ENCODE measurements at regions not wholly inside any gene's neighbourhood (a gene's known extent, or its start where the extent isn't known, plus 50 kb on each side); places are given as distances from the start of the nearest gene placed in this dataset.

- Histone ChIP-seq H3K27ac (no peak overlapping the region), H3K36me3 (replicated peaks in 1 of 2) (no peaks in the 10 kb centered on the region), H3K4me3 (no peak overlapping the region), H3K27me3 (peaks cover 15% of the 10 kb centered on the region), H3K4me1 (replicated peaks in 1 of 2) (no peaks in the 10 kb centered on the region), H3K9me3 (replicated peaks in 1 of 3) (no peaks in the 10 kb centered on the region)
- TF ChIP-seq POLR2A (IDR thresholded peaks at IDR 0.05): no peak
- TF ChIP-seq CTCF (IDR thresholded peaks at IDR 0.05): no peak
- no peak for DNase-seq
- intact Hi-C loops (cut with DNase I): no loop called here
- 72 to 90% (median 80%) methylated on average over 3 of the region's 3 CpGs for WGBS, 4 donors
Measured at GRCh38 chr2:89848114-89848513, 1156.6 kb downstream of the RPIA start.

GRCh38 chr2:89848763-89849368, 1157.4 kb downstream of the RPIA start:
- 26 to 42% (median 38%) methylated on average over 2 of the region's 2 CpGs for WGBS, 4 donors
- no peaks in the 10 kb centered on the region for H3K9me3 ChIP-seq (replicated peaks in 1 of 3)
- intact Hi-C loops (cut with DNase I): no loop called here
- H3K27ac ChIP-seq: no peak overlapping the region
- H3K36me3 ChIP-seq (replicated peaks in 1 of 2): no peaks in the 10 kb centered on the region
- no peak overlapping the region for H3K4me3 ChIP-seq
- DNase-seq: no peak
- peaks cover 15% of the 10 kb centered on the region for H3K27me3 ChIP-seq
- H3K4me1 ChIP-seq (replicated peaks in 1 of 2): no peaks in the 10 kb centered on the region
- no peak for TF ChIP-seq CTCF (IDR thresholded peaks at IDR 0.05)
- no peak for TF ChIP-seq POLR2A (IDR thresholded peaks at IDR 0.05)

GRCh38 chr2:89849731-89850130, 1158.3 kb downstream of the RPIA start:
- 51 to 67% (median 59%) methylated on average over 3 of the region's 3 CpGs for WGBS, 4 donors

GRCh38 chr2:89850481-89850880, 1159.0 kb downstream of the RPIA start:
- Histone ChIP-seq H3K27ac (no peak overlapping the region), H3K27me3 (peaks cover 15% of the 10 kb centered on the region), H3K4me1 (replicated peaks in 1 of 2) (no peaks in the 10 kb centered on the region), H3K4me3 (no peak overlapping the region), H3K36me3 (replicated peaks in 1 of 2) (no peaks in the 10 kb centered on the region), H3K9me3 (replicated peaks in 1 of 3) (no peaks in the 10 kb centered on the region)
- 57 to 63% (median 59%) methylated on average over 3 of the region's 3 CpGs for WGBS, 4 donors
- intact Hi-C loops (cut with DNase I): no loop called here
- no peak for DNase-seq
- TF ChIP-seq POLR2A (IDR thresholded peaks at IDR 0.05) (no peak), CTCF (IDR thresholded peaks at IDR 0.05) (no peak)

More at GRCh38 chr2:89849731-89850130, 1158.3 kb downstream of the RPIA start:
- Histone ChIP-seq H3K4me1 (replicated peaks in 1 of 2) (no peaks in the 10 kb centered on the region), H3K4me3 (no peak overlapping the region), H3K27me3 (peaks cover 15% of the 10 kb centered on the region), H3K9me3 (replicated peaks in 1 of 3) (no peaks in the 10 kb centered on the region), H3K27ac (no peak overlapping the region), H3K36me3 (replicated peaks in 1 of 2) (no peaks in the 10 kb centered on the region)
- no peak for DNase-seq
- intact Hi-C loops (cut with DNase I): no loop called here
- TF ChIP-seq CTCF (IDR thresholded peaks at IDR 0.05): no peak
- TF ChIP-seq POLR2A (IDR thresholded peaks at IDR 0.05): no peak

All from adrenal gland (tissue), 9 donors.